GM21360 (cell line): ENCODE measurements at regions not wholly inside any gene's neighbourhood (a gene's known extent, or its start where the extent isn't known, plus 50 kb on each side); places are given as distances from the start of the nearest gene placed in this dataset.
"Not testable (repeated sequence)": the region's sequence is repeated elsewhere in the genome, so short reads cannot be mapped to it uniquely, and the experiment has no call there.

Experiments used
- ATAC-seq: cut with Tn5 transposase; IDR thresholded peaks from one replicate; pipeline ENCODE4 v1.9.1; 2021; ENCODE audit warnings: mild to moderate bottlenecking, moderate library complexity; ENCODE audit not compliant: unreplicated experiment

DNA sequence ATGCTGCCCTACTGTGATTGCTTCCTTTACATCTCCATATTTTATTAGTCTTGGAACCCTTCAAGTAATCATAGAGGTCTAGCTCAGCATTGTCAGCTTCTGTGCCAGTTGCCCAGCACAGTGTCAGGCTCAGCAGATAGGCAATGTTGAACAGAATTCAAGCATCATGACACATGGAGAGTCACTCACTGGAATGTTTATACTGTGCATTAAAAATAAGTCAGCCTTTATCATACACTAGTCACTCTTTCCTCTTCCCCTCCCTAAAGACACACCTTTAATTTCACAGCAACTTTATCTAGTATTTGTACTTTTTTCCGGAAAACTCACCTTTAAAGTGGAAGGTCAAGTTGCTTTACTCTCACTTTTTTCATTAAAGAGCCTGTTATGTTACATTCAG, 253.8 kb upstream of the CDH11 start:
- ATAC-seq, result no peak

DNA sequence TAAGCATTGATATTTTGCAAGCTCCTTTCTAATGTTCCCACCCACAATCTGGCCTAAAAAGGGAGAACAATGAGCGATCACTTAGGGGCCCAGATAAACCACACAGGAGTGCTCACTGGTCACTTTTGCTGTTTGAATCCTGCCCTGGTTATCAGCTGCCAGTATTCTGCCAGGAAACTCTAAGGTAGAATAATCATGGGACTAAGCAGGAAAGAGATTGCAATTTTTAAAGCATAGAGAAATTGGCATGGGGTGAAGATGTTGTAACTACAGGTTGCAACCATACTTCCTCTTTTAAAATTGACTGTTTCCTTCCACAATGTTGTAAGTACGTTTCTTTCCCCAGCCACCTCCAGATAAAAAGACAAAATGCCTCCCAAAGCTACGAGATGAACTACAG, 251.2 kb upstream of the CDH11 start:
- no peak for ATAC-seq

DNA sequence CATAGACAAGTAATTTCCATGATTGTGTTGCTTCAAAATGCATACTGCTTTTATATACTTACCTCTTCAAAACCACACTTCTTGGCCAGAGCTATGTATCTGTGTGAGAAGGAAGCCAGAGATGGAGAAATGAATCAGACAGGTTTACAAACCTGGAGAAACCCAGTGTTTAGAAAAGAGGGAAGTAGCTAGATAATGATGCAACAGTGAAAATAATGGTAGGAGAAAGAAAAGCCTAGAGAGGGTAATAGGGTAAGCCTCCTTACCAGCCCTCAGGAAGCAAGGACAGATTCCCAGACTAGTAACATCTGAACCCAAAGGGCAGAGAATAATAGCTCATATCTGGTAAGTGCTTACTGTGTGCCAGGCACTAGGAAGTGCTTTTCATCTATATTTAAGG, 250.3 kb upstream of the CDH11 start:
- ATAC-seq, result no peak

DNA sequence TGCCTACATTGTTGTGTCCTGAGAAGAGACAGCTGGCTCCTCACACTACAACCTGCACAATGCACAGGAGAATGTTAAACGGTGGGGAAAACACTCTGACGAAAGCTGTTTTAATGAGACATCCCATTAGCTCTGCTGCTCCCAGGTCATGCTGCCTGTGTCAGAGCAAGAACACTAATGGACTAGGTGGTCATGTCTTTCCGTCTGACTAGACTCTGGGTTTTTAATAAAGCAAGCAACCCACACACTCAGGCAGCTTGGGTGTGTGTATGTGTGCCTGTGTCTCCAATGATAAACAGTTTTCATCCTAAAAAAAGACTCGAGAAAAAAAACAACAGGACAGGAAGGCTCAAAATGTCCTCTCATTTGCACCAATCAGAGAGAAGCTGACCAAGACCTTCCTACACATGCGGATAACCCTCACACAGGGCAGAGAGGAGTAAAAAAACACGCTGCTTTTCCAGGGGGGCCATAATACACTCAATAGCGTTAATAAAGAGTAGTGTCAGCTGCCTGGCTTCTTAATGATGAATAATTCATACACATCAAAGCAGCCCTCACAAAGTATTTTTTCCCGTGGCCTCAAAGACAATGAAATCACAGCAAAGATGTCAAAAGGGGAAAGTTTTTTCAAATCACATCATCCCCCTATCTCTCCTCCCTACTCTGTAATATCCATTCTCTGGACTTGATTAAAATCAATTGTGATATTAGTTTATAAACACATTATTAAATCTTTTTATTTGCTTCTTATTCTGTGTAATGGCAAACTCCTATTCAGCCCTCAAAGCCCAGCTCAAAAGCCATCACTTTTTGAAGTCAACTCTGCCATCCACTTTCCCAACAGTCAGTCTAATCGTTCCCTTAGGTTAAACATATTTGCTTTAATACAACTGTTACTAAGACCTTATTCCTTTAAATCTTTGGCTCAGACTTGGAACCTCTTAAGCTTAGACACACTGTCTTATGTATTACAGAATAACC, 244.2 kb upstream of the CDH11 start:
- no peak for ATAC-seq

DNA sequence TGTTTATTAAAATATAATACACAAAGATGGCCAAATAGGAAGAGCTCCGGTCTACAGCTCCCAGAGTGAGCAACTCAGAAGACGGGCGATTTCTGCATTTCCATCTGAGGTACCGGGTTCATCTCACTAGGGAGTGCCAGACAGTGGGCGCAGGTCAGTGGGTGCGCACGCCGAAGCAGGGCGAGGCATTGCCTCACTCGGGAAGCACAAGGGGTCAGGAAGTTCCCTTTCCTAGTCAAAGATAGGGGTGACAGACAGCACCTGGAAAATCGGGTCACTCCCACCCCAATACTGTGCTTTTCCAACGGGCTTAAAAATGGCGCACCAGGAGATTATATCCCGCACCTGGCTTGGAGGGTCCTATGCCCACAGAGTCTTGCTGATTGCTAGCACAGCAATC, 234.9 kb upstream of the CDH11 start:
- not testable (repeated sequence) for ATAC-seq

DNA sequence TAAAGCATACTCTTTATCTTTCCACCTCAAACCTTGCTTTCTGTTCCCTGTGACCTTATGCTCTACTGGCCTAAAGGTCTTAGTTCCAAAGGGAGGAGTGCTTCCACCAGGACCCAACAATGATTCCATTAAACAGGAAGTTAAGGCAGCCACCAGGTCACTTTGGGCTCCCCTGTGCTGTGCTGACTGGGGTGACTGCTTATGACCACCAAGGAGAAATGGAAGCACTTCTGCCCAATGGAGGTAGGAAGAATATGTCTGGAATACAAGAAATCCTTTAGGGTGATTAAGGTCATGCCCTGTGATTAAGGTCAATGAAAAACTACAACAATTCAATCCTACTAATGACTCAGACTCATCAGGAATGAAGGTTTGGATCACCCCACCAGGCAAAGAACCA, 233.8 kb upstream of the CDH11 start:
- no peak for ATAC-seq

DNA sequence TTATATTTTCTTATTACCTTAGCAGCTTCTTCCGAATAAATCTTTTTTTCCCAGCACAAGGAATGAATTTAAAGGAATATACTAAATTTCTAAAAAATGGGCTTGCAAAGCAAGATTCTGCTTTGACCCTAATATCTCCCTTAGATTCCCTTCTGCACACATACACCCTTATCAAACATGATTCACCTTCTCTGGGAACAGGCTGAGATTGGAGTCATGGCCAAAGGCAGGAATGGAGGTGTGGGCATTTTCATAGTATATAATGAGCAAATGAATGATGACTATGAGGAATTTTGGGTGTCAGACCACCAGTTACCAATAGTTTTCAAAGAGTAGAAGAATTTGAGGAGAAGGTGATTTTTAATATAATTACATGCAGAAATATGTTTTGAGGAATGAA, 231.3 kb upstream of the CDH11 start:
- no peak for ATAC-seq

DNA sequence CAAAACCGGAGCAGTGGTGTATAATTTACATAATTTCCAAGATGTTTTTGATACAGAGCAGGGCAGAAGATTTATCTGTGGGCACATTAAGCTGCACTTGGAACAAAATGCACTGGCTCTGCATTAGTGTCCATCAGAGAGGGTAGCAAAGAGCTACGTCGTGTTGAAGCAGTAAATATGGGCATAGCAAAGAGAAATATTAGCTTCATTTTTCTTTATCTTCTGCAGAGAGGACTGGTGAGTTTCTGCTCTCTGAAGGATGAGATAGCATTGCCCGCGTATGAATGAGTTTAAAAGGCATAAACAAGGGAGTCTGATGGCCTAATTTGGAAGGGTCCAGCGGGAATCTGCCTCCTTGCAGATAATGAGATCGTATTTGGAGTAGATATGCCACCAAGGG, 227.8 kb upstream of the CDH11 start:
- no peak for ATAC-seq

DNA sequence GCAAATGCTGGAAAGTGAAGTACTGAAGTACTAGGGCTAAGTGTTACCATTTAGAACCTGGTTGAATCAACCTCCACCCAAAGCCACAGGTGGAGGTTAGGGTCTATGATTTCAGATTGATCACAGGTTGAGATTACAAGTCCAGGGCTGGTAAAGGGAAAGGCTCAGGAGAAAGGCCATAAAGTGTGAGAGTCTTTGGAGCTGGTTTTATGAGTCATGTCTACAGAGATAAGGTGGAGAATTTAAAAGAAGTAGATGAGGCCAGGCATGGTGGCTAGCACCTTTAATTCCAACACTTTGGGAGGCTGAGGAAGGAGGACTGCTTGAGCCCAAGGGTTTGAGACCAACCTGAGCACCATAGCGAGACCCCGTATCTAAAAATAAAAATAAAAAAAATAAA, 221.7 kb upstream of the CDH11 start:
- no peak for ATAC-seq

DNA sequence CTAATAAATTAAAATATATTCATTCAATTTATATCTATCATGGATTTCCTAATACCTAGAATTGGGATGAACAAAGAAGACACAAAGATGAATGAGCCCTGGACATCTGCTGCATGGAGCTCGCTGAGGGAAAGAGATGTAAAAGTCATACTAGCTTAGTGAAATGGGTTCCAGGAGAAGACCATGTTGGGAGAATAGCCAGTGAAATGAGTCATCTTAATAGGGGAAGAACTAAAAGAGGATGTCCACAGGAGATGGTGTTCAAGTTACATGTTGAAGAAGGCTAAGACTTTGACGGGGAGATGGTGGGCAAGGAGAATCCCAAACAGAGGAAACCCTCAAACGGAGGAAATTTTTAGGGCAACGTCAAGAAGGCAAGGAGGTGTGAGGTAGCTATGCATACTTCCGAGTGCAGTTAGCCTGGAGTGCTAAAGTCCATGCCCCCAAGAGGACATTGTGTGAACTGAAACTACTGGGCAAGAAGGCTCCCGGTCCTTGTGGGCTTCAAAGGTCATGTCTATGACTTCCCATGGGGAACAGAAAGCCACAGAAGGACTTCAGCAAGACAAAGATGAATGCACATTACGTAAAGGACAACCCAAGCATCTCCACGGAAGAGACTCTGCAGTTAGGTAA, 220.5 kb upstream of the CDH11 start:
- ATAC-seq, result no peak

DNA sequence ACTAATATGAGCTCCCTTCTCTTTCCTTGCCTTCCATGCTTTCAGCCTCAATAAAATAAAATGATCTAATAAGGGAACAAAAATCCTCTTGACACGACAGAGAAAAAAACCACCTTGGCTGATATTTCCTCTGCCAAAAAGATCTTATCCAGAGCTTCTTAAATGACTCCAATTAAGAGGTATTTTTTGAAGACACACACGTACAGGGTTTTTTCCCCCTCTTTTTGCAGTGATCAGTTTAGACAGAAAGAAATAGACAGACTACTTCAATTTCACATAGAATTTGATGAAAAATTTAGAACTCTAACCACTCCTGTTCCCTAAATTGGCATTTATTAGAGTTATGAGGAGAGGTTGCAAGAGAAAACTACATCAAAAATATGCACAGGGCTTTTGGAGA, 217.2 kb upstream of the CDH11 start:
- no peak for ATAC-seq

DNA sequence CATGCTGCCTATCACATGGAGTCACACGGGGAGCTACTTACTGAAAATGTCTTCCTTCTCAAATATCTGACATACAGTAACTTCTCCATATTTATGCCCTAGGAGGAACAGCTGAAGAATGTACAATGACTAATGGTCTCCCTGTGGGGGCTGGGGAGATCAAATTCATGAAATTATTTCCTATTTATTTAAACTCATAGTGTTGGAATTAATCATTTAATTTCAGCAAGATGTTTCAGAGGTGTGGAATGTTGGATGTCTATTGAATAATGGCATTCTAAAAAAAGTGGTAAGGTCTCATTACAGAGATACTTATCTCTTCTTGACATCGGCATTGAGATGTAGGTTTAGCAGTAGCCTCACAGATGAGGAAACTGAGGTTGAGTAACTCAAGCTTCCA, 214.3 kb upstream of the CDH11 start:
- ATAC-seq, result no peak

DNA sequence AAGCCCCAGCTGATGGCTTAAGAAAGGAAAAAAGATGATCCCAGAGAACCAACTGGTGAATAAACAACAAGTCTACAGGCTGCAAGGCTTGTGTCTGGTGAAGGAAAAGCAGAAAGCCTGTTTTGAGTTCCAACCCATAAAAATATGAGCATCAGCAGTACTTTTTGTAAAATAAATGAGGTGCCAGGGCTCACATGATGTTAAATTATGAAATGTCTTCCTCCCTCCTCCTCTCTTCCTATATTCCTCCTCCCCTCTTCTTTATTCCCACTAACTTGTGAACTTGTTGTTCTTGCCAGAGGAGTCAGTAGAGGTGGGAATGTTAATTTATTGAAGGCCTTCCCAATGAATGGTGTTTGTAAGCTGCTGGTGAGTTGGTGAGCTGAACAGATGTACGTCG, 212.2 kb upstream of the CDH11 start:
- no peak for ATAC-seq

DNA sequence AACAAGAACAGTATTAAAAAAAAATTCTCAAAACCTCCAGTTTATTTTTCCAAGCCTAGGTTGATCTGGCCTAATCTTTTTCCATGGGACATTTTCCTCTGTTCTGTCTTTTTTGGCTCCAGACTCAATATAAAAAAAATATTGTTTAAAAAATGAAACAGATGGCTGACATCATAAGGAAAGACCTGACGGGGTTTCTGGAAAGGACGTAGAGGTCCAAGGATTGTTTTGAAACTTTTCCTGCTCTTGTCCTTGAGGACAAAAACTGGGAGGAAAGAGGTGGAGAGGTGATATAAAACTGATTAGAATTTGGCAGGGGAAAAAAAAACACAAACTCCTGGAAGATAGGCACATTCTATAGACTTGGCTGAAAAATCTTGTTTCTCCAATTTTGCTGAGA, 211.4 kb upstream of the CDH11 start:
- ATAC-seq, result no peak

DNA sequence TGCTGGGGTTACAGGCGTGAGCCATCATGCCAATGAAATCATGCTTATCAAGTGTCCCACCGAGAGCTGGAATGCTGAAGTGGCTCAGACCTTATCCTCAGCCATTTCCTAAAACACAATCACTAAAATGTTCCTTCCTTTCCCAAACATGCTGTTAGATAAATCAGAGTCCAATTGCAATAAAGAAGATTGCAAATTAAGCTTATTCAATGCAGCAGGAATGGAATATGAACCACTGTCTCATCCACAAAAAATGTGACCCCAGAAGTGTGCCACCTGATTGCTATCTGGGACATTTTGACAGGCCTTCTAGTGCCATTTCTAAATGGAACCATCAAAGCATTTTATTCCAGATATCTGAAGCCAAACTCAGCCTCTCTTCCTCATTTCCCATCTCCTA, 205.5 kb upstream of the CDH11 start:
- no peak for ATAC-seq

DNA sequence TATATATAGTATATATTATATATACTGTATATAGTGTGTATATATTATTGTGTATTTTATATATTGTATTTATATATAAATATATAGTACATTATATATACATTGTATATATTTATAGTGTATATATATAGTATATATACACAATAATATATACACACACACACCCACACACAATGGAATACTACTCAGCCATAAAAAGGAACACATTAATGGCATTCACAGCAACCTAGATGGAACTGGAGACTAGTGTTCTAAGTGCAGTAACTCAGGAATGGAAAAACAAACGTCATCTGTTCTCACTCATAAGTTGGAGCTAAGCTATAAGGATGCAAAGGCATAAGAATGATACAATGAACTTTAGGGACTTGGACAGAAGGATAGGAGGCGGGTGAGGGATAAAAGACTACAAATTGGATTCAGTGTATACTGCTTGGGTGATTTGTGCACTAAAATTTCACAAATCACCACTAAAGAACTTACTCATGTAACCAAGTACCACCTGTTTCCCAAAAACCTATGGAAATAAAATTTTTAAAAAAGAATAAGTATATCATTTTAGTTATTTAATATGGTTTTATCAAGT, 201.9 kb upstream of the CDH11 start:
- ATAC-seq, result no peak

DNA sequence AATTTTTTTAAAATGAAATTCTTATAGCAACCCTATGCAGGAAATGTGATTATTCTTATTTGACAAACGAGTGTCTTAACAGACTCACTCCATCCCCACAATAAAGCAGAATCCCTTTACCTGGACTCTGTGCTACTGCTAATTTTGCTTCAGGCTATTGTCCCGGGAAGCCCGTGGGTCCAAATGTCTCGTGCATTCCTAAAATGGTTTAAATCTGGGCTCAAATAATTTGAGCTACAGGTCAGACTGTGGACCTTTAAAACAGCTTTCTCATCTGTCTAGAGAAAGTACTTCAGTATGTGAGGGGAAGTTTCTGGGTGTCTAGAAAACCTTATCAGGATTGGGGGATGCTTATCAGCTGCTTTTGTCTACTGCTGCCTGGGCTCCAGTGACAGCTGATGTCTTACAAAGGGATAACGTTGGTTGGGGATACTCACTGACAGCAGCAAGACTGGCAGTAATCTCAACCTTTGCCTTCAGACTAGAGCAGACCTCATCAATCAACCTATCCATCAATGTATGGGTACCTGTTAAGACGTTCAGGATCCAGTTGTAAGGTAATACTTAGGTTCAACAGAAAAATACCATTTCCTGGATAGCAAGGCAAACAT, 197.9 kb upstream of the CDH11 start:
- no peak for ATAC-seq

DNA sequence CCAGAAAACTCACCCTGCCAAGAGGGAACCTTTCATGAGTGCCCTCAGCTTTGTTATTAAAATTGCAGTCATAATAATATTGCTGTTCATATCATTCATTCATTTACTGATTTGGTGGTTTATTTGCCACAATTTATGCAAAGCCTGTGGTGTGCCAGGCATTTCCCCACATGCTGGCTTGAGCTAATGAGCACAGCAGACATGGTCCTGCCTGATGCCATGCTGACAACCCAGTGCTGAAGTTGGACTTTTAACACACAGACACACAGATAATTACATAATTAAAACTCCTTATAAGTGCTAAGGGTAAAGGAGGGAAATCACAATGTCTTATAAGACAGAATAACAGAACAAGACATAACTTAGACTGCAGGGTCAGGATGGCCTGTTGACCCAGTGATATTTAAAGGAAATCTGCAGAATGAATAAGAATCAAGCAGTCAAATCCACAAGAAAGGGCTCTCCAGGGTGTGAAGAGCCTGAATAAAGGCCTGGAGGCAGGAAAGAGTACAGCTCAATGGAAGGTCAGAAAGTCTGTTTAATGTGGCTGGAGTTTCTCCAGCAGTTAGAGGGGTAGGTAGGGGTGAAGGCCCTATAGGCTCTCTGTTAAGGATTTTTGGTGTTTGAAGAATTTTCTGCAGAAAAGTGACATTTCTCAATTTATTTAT, 196.9 kb upstream of the CDH11 start:
- ATAC-seq, result no peak

DNA sequence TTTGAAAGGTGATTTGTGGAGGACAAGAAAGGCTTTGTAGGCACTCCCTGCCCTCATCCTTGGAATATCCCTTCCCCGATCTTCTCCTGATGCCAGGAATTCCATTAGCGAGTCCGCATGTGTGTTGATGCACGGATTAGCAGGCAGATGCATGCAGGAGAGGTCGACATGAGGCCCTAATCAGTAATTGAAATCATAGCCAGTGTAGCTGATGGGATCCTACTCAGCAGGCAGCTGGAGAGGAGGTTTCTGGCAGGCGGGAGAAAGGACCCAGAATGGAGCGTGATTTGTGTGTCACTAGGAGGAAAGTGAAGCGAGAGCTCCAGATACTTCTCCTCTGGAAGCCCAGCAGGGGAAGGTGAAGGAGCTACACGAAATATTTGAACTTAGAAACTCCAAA, 196.3 kb upstream of the CDH11 start:
- no peak for ATAC-seq

DNA sequence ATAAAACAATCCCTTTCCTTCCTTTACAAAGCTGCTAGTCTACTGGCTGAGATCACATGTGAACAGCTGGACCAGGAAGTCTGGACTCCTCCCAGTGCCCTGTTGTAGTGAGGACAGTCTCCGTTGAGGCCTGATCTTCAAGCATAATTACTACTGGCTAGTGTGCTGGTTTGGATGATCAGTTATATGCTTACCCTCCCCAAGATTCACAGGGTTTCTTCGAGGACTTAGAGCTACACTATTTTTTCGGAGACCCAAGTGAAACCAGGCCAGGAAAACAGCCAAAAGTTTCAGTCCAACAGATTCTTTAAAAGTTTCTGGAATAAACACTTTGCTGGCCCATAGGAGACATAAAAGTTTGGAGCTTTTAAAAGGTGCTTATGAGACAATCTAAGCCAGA, 194.9 kb upstream of the CDH11 start:
- ATAC-seq, result no peak
